ENCODE measurements at regions not wholly inside any gene's neighbourhood (a gene's known extent, or its start where the extent isn't known, plus 50 kb on each side); places are given as distances from the start of the nearest gene placed in this dataset.

DNA sequence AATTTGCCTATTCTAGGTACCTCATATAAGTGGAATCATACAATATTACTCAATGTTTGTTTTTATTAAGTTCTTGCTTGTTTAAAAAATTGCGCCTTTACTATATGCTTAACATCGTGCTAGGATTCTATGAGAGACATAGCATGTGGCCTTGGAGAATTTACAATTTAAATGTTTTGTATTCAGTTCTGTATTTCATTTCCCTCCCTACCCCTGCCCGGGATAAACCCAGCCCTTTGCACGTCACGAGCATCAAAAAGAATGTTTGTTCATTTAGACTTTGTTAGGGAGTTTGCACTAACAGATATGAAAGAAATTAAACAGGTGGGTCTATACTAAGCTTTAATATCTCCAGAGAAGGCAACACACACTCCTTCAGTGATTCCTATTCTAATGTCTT lies 75.7 kb downstream of the C18orf54 start:
- no peak overlapping the region for H3K27ac ChIP-seq
- DNase-seq (ENCODE audit: low spot score), result no peak
- TF ChIP-seq, protein P1, sequence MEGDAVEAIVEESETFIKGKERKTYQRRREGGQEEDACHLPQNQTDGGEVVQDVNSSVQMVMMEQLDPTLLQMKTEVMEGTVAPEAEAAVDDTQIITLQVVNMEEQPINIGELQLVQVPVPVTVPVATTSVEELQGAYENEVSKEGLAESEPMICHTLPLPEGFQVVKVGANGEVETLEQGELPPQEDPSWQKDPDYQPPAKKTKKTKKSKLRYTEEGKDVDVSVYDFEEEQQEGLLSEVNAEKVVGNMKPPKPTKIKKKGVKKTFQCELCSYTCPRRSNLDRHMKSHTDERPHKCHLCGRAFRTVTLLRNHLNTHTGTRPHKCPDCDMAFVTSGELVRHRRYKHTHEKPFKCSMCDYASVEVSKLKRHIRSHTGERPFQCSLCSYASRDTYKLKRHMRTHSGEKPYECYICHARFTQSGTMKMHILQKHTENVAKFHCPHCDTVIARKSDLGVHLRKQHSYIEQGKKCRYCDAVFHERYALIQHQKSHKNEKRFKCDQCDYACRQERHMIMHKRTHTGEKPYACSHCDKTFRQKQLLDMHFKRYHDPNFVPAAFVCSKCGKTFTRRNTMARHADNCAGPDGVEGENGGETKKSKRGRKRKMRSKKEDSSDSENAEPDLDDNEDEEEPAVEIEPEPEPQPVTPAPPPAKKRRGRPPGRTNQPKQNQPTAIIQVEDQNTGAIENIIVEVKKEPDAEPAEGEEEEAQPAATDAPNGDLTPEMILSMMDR (conservative IDR thresholded peaks at IDR 0.05; ENCODE audit: low read depth), result no peak
- POLR2A ChIA-PET (ENCODE audit: low non-redundant PET), result no interaction called here
- CTCF ChIA-PET, result interaction anchor here (0.7 kb wide), 1 partner anchor 1979 kb away, joined by 4 read pairs; no protein-coding TSS in a partner anchor

DNA sequence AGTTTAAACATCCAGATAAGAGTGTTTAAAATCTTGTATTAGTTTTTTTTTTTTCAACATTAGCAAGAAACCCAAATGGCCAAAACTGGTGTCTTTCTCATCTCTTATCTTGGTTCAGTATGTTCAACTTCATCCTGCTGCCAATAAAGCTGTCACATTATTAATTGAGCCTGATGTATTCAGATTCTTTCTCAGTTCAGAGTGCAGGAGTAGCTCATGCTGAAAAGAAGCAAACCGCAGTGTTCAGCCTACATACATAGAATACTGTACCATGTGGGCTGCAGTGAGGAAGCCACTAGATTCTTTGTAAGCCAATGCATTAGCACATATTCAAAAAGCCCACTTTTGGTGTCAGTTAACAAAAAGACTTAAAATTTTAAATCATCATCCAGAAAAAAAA lies 76.2 kb downstream of the C18orf54 start:
- TF ChIP-seq, protein P1 (conservative IDR thresholded peaks at IDR 0.05; ENCODE audit: low read depth), result no peak
- DNase-seq (ENCODE audit: low spot score), result no peak
- ChIA-PET POLR2A (ENCODE audit: low non-redundant PET) (no interaction called here), CTCF (interaction anchor here (0.7 kb wide), 1 partner anchor 1978 kb away, joined by 4 read pairs; no protein-coding TSS in a partner anchor)
- no peak overlapping the region for H3K27ac ChIP-seq

DNA sequence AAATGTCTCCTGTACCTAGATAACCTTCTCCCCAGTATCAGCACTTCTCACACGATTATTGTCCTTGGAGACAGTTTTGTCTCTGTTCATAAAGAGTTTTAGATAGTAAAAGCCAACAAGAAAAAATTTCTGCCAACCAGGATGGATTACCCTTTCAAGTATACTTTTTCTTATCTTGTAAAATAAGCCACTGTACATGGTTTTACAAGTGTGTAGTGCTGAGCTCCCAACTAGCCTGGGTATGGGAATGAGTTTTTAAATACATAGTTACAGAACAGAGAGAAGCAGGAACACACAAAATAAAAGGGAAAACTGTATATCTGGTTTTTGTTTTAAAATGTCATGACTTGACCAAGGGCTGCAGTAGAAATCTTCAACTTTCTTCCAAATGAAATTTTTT lies 76.7 kb downstream of the C18orf54 start:
- TF ChIP-seq, protein P1 (conservative IDR thresholded peaks at IDR 0.05; ENCODE audit: low read depth), result no peak
- CTCF ChIA-PET, result no interaction called here
- no peak for DNase-seq (ENCODE audit: low spot score)
- POLR2A ChIA-PET (ENCODE audit: low non-redundant PET), result no interaction called here
- no peak overlapping the region for H3K27ac ChIP-seq

DNA sequence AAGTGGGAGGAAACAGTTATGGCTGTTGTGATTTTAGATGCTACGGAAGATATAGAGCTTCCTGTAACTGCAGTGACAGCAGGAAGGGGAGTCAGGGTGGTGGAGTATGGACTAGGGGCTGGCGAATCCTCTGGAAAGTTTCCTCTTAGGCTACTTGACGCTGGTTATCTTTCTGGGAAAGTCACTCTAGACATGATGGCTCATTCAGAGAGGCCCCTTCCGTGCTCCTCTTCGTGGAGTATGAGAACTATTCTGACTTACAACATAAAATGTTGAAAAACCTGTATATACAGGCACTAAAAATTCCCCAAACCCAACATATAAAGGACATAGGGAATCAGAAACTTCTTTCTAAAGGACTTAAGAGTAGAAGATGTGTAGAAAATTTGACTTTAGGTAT lies 78.8 kb downstream of the C18orf54 start:
- TF ChIP-seq, protein P1 (conservative IDR thresholded peaks at IDR 0.05; ENCODE audit: low read depth), result no peak
- no peak overlapping the region for H3K27ac ChIP-seq
- DNase-seq (ENCODE audit: low spot score), result no peak
- ChIA-PET CTCF (no interaction called here), POLR2A (ENCODE audit: low non-redundant PET) (no interaction called here)

DNA sequence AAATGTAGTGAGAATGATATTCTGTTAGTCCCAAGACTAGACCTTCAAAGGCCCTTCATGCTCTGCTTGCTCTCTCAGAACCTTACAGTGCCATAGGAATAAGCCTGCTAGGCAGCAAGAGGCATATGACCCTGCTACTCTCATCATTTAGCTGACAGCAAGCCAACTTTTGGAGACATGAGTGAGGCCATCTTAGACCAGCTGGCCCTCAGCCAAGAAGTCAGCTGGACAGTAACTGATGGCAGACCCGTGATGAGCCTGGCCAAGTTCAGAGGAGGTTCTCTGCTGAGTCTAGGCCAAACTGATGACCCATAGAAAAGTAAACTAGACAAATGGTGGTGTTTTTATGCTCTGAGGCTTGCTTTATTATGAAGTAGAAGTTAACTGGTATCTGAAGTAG lies 82.6 kb downstream of the C18orf54 start:
- TF ChIP-seq, protein P1 (conservative IDR thresholded peaks at IDR 0.05; ENCODE audit: low read depth), result no peak
- DNase-seq (ENCODE audit: low spot score), result no peak
- ChIA-PET POLR2A (ENCODE audit: low non-redundant PET) (no interaction called here), CTCF (no interaction called here)
- H3K27ac ChIP-seq, result no peak overlapping the region

DNA sequence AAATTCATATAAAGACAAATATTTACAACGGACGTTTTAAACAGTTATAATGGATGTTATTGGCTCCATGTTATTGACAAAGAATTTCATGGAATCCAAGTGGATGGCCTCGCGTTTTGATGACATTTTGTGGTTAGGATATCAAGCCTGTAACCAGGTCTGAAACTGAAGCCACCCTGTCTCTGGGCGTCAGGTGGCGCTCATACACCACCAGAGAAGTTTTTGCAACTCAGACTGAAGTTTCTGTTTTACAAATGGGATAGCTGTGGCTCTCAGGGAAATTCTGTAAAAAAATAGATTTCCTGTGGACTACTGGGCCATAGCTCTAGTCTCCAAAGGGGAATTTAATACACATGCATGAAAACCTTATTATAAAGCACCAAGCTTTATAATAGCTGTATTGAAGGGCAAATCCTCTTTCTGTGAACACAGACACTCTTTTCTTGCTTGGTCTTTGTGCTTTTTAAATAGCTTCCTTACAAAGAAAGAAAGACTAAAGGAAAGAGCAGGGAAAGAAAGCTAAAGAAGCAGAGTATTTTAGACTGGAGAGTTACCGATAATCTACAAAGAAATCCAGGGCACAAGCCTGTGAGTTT lies 86.7 kb downstream of the C18orf54 start:
- H3K27ac ChIP-seq, result no peak overlapping the region
- TF ChIP-seq, protein P1 (conservative IDR thresholded peaks at IDR 0.05; ENCODE audit: low read depth), result peak; percentile 74
- CTCF ChIA-PET, result interaction anchor here (0.6 to 1.1 kb wide), 4 partner anchors 19 to 1335 kb away, joined by 3 to 4 read pairs (median 3); no protein-coding TSS in a partner anchor
- POLR2A ChIA-PET (ENCODE audit: low non-redundant PET), result no interaction called here
- DNase-seq (ENCODE audit: low spot score), result peak; percentile 28
